ENCODE measurements at regions not wholly inside any gene's neighbourhood (a gene's known extent, or its start where the extent isn't known, plus 50 kb on each side); places are given as distances from the start of the nearest gene placed in this dataset.

GRCh38 chr6:88519301-88520016 is 353.3 kb upstream of the CNR1 start:
- H3K4me1 Mint-ChIP-seq (ENCODE audit: unreplicated experiment): no peaks in the 10 kb centered on the region
- TF ChIP-seq, protein P1, sequence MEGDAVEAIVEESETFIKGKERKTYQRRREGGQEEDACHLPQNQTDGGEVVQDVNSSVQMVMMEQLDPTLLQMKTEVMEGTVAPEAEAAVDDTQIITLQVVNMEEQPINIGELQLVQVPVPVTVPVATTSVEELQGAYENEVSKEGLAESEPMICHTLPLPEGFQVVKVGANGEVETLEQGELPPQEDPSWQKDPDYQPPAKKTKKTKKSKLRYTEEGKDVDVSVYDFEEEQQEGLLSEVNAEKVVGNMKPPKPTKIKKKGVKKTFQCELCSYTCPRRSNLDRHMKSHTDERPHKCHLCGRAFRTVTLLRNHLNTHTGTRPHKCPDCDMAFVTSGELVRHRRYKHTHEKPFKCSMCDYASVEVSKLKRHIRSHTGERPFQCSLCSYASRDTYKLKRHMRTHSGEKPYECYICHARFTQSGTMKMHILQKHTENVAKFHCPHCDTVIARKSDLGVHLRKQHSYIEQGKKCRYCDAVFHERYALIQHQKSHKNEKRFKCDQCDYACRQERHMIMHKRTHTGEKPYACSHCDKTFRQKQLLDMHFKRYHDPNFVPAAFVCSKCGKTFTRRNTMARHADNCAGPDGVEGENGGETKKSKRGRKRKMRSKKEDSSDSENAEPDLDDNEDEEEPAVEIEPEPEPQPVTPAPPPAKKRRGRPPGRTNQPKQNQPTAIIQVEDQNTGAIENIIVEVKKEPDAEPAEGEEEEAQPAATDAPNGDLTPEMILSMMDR (IDR thresholded peaks at IDR 0.05; ENCODE audit: unreplicated experiment): no peak
- H3K27me3 Mint-ChIP-seq (ENCODE audit: unreplicated experiment): no peaks in the 10 kb centered on the region
- H3K4me3 Mint-ChIP-seq (ENCODE audit: unreplicated experiment): no peak overlapping the region
- no peak for DNase-seq (ENCODE audit: low spot score)
- no peaks in the 10 kb centered on the region for H3K9me3 Mint-ChIP-seq (ENCODE audit: unreplicated experiment)
- no peaks in the 10 kb centered on the region for H3K36me3 Mint-ChIP-seq (ENCODE audit: low read depth, unreplicated experiment)
- no peak overlapping the region for H3K27ac Mint-ChIP-seq (ENCODE audit: unreplicated experiment)

DNA sequence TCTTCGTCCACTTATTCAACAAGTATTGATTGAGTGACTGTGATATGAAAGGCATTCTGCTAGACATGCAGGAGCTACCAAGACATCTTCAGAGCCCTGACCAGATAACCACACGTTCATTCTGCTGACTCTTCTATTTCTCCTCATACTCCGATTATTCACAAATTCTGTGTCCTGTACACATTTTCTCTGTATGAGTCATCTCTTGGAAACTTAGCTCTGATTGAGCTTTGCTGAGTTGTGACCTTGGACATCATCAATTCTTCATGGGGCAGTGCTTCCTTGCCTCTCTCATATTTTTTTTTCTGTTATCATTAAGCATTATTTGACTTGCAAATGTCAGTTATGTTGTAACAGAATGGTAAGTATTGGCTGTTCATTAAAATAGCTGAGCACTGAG is 351.6 kb upstream of the CNR1 start:
- Mint-ChIP-seq H3K36me3 (ENCODE audit: low read depth, unreplicated experiment) (no peaks in the 10 kb centered on the region), H3K4me3 (ENCODE audit: unreplicated experiment) (no peak overlapping the region), H3K27me3 (ENCODE audit: unreplicated experiment) (peaks cover 1% of the 10 kb centered on the region), H3K4me1 (ENCODE audit: unreplicated experiment) (no peaks in the 10 kb centered on the region), H3K9me3 (ENCODE audit: unreplicated experiment) (no peaks in the 10 kb centered on the region), H3K27ac (ENCODE audit: unreplicated experiment) (no peak overlapping the region)
- no peak for DNase-seq (ENCODE audit: low spot score)
- TF ChIP-seq, protein P1 (IDR thresholded peaks at IDR 0.05; ENCODE audit: unreplicated experiment): no peak

- H3K27me3 Mint-ChIP-seq (ENCODE audit: unreplicated experiment): peaks cover 1% of the 10 kb centered on the region
- no peaks in the 10 kb centered on the region for H3K36me3 Mint-ChIP-seq (ENCODE audit: low read depth, unreplicated experiment)
- no peak for DNase-seq (ENCODE audit: low spot score)
- no peaks in the 10 kb centered on the region for H3K4me1 Mint-ChIP-seq (ENCODE audit: unreplicated experiment)
- no peak overlapping the region for H3K4me3 Mint-ChIP-seq (ENCODE audit: unreplicated experiment)
- H3K9me3 Mint-ChIP-seq (ENCODE audit: unreplicated experiment): no peaks in the 10 kb centered on the region
- TF ChIP-seq, protein P1 (IDR thresholded peaks at IDR 0.05; ENCODE audit: unreplicated experiment): no peak
- no peak overlapping the region for H3K27ac Mint-ChIP-seq (ENCODE audit: unreplicated experiment)
Measured at GRCh38 chr6:88513920-88514319, 347.8 kb upstream of the CNR1 start.

DNA sequence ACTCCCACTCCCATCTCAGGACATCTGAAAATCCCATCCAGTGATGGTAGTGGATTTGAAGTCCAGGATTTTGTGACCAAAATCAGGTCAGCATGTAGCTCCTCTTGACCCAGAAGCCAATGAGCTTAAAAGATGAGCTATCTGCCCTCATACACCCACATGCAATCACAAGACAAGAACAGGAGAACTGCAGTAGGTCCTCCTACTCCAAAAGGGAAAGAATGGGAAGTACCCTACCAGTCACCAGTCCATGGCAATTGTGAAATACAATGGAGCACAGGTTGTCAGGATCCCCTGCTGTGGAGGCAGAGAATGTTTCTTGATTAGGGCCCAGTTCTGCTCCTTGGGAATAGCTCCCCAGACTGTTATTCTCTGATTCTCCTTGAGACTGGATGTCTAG is 347.3 kb upstream of the CNR1 start:
- Mint-ChIP-seq H3K36me3 (ENCODE audit: low read depth, unreplicated experiment) (no peaks in the 10 kb centered on the region), H3K27ac (ENCODE audit: unreplicated experiment) (no peak overlapping the region), H3K9me3 (ENCODE audit: unreplicated experiment) (no peaks in the 10 kb centered on the region), H3K4me1 (ENCODE audit: unreplicated experiment) (no peaks in the 10 kb centered on the region), H3K4me3 (ENCODE audit: unreplicated experiment) (no peak overlapping the region), H3K27me3 (ENCODE audit: unreplicated experiment) (peaks cover 1% of the 10 kb centered on the region)
- TF ChIP-seq, protein P1 (IDR thresholded peaks at IDR 0.05; ENCODE audit: unreplicated experiment): no peak
- DNase-seq (ENCODE audit: low spot score): no peak

DNA sequence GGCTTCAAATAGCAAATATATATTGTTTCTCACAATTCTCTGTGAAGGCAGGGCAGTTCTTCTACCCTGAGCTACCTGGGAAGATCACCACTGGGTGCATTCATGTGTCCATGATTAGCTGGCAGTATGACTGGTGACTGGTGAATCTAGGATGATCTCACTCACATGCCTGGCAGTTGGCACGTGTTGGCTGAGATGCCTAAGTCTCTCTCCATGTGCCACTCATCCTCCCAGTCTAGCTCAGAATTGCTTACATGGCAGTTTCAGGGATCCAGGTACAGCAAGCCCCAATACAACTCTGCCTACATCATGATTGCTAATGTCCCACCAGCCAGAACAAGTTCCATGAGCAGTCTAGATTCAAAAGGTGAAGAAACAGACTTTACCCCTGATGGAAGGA is 346.8 kb upstream of the CNR1 start:
- Mint-ChIP-seq H3K4me3 (ENCODE audit: unreplicated experiment) (no peak overlapping the region), H3K9me3 (ENCODE audit: unreplicated experiment) (no peaks in the 10 kb centered on the region), H3K36me3 (ENCODE audit: low read depth, unreplicated experiment) (no peaks in the 10 kb centered on the region), H3K4me1 (ENCODE audit: unreplicated experiment) (no peaks in the 10 kb centered on the region), H3K27me3 (ENCODE audit: unreplicated experiment) (peaks cover 1% of the 10 kb centered on the region), H3K27ac (ENCODE audit: unreplicated experiment) (no peak overlapping the region)
- no peak for DNase-seq (ENCODE audit: low spot score)
- TF ChIP-seq, protein P1 (IDR thresholded peaks at IDR 0.05; ENCODE audit: unreplicated experiment): no peak

Measured in endothelial cell (in vitro differentiated cells).